ENCODE measurements at regions not wholly inside any gene's neighbourhood (a gene's known extent, or its start where the extent isn't known, plus 50 kb on each side); places are given as distances from the start of the nearest gene placed in this dataset.

DNA sequence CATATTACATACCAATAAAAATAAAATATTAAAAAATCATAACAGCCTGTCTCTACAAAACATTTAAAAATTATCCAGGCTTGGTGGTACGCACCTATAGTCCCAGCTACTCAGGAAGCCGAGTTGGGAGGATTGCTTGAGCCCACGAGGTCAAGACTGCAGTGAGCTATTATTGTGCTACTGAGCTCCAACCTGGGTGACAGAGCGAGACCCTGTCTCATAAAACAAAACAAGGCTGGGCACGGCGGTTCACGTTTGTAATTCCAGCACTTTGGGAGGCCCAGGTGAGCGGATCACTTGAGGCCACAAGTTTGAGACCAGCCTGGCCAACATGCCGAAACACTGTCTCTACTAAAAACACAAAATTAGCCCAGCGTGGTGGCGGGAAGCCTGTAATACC, 52.2 kb upstream of the LSM14A start:
- DNase-seq = no peak

DNA sequence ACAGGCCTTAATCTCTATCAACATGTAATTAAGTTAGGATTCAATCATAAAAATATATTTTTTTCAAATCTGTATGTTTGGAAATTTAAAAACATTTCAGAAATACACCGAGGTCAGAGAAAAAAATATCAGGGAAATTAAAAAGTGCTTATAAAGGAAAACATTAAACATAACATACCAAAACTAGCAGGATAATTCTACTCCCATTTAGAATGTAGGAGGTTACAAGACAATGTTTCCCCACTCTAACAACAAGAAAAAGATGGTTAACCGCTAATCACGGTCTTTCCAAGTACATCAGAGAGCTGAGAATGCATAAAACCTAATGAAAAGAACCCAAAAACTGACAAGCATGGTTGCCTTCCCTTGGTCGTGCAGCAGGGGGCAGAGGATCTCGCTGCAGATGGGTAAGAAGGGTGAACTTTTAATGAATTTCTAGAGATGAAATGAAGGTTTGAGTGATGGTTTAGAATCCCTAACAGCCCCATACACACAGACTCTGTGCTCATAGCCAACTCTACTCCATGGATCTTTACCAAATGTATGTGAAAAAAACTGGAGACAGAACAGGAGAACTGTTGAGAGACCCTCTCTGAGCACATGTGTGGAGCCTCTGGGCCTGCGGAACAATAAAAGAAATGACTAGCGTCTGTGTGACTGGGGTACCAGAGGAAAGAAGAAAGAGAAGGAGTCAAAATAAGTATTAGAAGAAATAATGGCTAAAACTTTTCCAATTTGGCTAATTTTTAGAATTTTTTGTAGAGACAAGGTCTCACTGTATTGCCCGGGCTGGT, 51.3 kb upstream of the LSM14A start:
- no peak for DNase-seq
